H9 (cell line): ENCODE measurements at regions not wholly inside any gene's neighbourhood (a gene's known extent, or its start where the extent isn't known, plus 50 kb on each side); places are given as distances from the start of the nearest gene placed in this dataset.

Experiments used
- DNase-seq: peaks from one replicate; pipeline ENCODE4 v3.0.0-alpha.2; 2017
- H2AFZ ChIP-seq: one replicate; pipeline ENCODE4 v1.6.1; 2013; ENCODE audit warnings: mild to moderate bottlenecking, low read length, control low read depth, moderate library complexity
- H2AK5ac ChIP-seq: 2 replicates; pipeline ENCODE4 v1.6.1; 2013; ENCODE audit warnings: low read length, control low read depth, mixed read lengths; ENCODE audit not compliant: insufficient read length
- H2BK120ac ChIP-seq: one replicate; pipeline ENCODE4 v1.6.1; 2013; ENCODE audit warnings: low read depth, mild to moderate bottlenecking, low read length, control low read depth, inconsistent platforms; ENCODE audit not compliant: poor library complexity, severe bottlenecking
- H2BK12ac ChIP-seq: 2 replicates; pipeline ENCODE4 v1.6.1; 2013; ENCODE audit warnings: low read length, control low read depth, mixed read lengths, low read depth; ENCODE audit not compliant: insufficient read length
- H2BK15ac ChIP-seq: 2 replicates; pipeline ENCODE4 v1.6.1; 2013; ENCODE audit warnings: low read depth, low read length, control low read depth
- H2BK20ac ChIP-seq: one replicate; pipeline ENCODE4 v1.6.1; 2013; ENCODE audit warnings: low read depth, mild to moderate bottlenecking, low read length, control low read depth, inconsistent platforms; ENCODE audit not compliant: poor library complexity, severe bottlenecking
- H2BK5ac ChIP-seq: 2 replicates; pipeline ENCODE4 v1.6.1; 2013; ENCODE audit warnings: low read length, control low read depth, mixed read lengths; ENCODE audit not compliant: insufficient read length
- H3K14ac ChIP-seq: 2 replicates; pipeline ENCODE4 v1.6.1; 2013; ENCODE audit warnings: low read length, control low read depth; ENCODE audit not compliant: insufficient read depth
- H3K18ac ChIP-seq: 2 replicates; pipeline ENCODE4 v1.6.1; 2013; ENCODE audit warnings: low read depth, mild to moderate bottlenecking, mixed read lengths, low read length, control low read depth; ENCODE audit not compliant: insufficient read length
- H3K23ac ChIP-seq: 2 replicates; pipeline ENCODE4 v1.6.1; 2013; ENCODE audit warnings: low read length, control low read depth, mixed read lengths, low read depth; ENCODE audit not compliant: insufficient read length
- H3K23me2 ChIP-seq: 2 replicates; pipeline ENCODE4 v1.6.1; 2013; ENCODE audit warnings: low read depth, mild to moderate bottlenecking, mixed read lengths, low read length, control low read depth; ENCODE audit not compliant: insufficient read length, poor library complexity, severe bottlenecking
- H3K27ac ChIP-seq: 2 replicates; pipeline ENCODE4 v1.5.1; 2013; ENCODE audit warnings: low read length, control low read depth, mixed read lengths, low read depth; ENCODE audit not compliant: insufficient read length
- H3K27me3 ChIP-seq: 2 replicates; pipeline ENCODE4 v1.6.1; 2013; ENCODE audit warnings: low read length, control low read depth, inconsistent platforms; ENCODE audit not compliant: insufficient read depth
- H3K4ac ChIP-seq: 2 replicates; pipeline ENCODE4 v1.6.1; 2013; ENCODE audit warnings: low read depth, mild to moderate bottlenecking, control low read depth, inconsistent platforms, low read length, moderate library complexity
- H3K4me1 ChIP-seq: 2 replicates; pipeline ENCODE4 v1.6.1; 2013; ENCODE audit warnings: low read length, control low read depth, inconsistent platforms; ENCODE audit not compliant: insufficient read depth
- H3K4me2 ChIP-seq: 2 replicates; pipeline ENCODE4 v1.6.1; 2013; ENCODE audit warnings: low read length, control low read depth, mixed read lengths; ENCODE audit not compliant: insufficient read length, insufficient read depth
- H3K56ac ChIP-seq: 2 replicates; pipeline ENCODE4 v1.6.1; 2013; ENCODE audit warnings: low read depth, mild to moderate bottlenecking, mixed read lengths, low read length, control low read depth; ENCODE audit not compliant: insufficient read length
- H3K79me1 ChIP-seq: 2 replicates; pipeline ENCODE4 v1.6.1; 2013; ENCODE audit warnings: low read depth, mild to moderate bottlenecking, moderate library complexity, low read length, control low read depth, inconsistent platforms; ENCODE audit not compliant: insufficient read depth, poor library complexity, severe bottlenecking
- H3K79me2 ChIP-seq: 2 replicates; pipeline ENCODE4 v1.6.1; 2013; ENCODE audit warnings: low read length, control low read depth, inconsistent platforms; ENCODE audit not compliant: insufficient read depth
- H3K9ac ChIP-seq: 2 replicates; pipeline ENCODE4 v1.6.1; 2013; ENCODE audit warnings: low read length, control low read depth, mixed read lengths; ENCODE audit not compliant: insufficient read length; ENCODE audit errors: extremely low read depth
- H3K9me3 ChIP-seq: one replicate; pipeline ENCODE4 v1.6.1; 2013; ENCODE audit warnings: low read depth, low read length, inconsistent platforms; ENCODE audit not compliant: control insufficient read depth
- H3T11ph ChIP-seq: one replicate; pipeline ENCODE4 v1.6.1; 2013; ENCODE audit warnings: mild to moderate bottlenecking, low read length, control low read depth, inconsistent platforms
- H4K20me1 ChIP-seq: one replicate; pipeline ENCODE4 v1.6.1; 2013; ENCODE audit not compliant: control insufficient read depth, insufficient read length, insufficient read depth
- H4K5ac ChIP-seq: 2 replicates; pipeline ENCODE4 v1.6.1; 2013; ENCODE audit warnings: low read depth, mild to moderate bottlenecking, mixed read lengths, low read length, control low read depth; ENCODE audit not compliant: insufficient read length
- H4K8ac ChIP-seq: replicated peaks from 2 replicates; pipeline ENCODE4 v1.6.1; 2013; ENCODE audit warnings: low read length, control low read depth, mixed read lengths, low read depth; ENCODE audit not compliant: insufficient read length
- H4K91ac ChIP-seq: 2 replicates; pipeline ENCODE4 v1.6.1; 2013; ENCODE audit warnings: low read depth, mild to moderate bottlenecking, moderate library complexity, mixed read lengths, low read length, control low read depth; ENCODE audit not compliant: insufficient read length
- H3K27ac Mint-ChIP-seq, 3 experiments: 2 replicates in 2 of 3; 3 replicates in 1 of 3; pipeline ENCODE4 v1.8.0; 2020 to 2021; ENCODE audit warnings: mixed read lengths in 3 of 3, mild to moderate bottlenecking in 1 of 3, moderate library complexity in 1 of 3
- H3K27me3 Mint-ChIP-seq: 2 replicates; pipeline ENCODE4 v1.8.0; 2021; ENCODE audit warnings: low read depth, mild to moderate bottlenecking, moderate library complexity, mixed read lengths
- H3K36me3 Mint-ChIP-seq, 3 experiments: 2 replicates in 2 of 3; 3 replicates in 1 of 3; pipeline ENCODE4 v1.8.0; 2020 to 2021; ENCODE audit warnings: low read depth in 3 of 3, mixed read lengths in 3 of 3; ENCODE audit not compliant: insufficient read depth in 1 of 3
- H3K4me1 Mint-ChIP-seq, 2 experiments: 2 replicates each; pipeline ENCODE4 v1.8.0; 2020; ENCODE audit warnings: mixed read lengths in 2 of 2
- H3K4me3 Mint-ChIP-seq, 2 experiments: 2 replicates in 1 of 2; 3 replicates in 1 of 2; pipeline ENCODE4 v1.8.0; 2020 to 2021; ENCODE audit warnings: mild to moderate bottlenecking in 2 of 2, mixed read lengths in 2 of 2, moderate library complexity in 1 of 2
- H3K9me3 Mint-ChIP-seq, 2 experiments: 2 replicates in 1 of 2; 3 replicates in 1 of 2; pipeline ENCODE4 v1.8.0; 2020; ENCODE audit warnings: mild to moderate bottlenecking in 2 of 2, mixed read lengths in 2 of 2, moderate library complexity in 1 of 2
- CTCF ChIP-seq: fragments of 200-600 bp; sonication (generic); conservative IDR thresholded peaks from 3 replicates; pipeline ENCODE4 v1.8.0; 2021; ENCODE audit warnings: antibody characterized with exemption, mild to moderate bottlenecking
- WGBS: extraction: QIAGEN DNeasy Blood & Tissue Kit; methylation state at CpG from one replicate; pipeline ENCODE4 v1.1.7; 2013; ENCODE audit warnings: missing lambda C conversion rate, low lambda C conversion rate, mixed read lengths; ENCODE audit not compliant: insufficient read length; ENCODE audit errors: extremely low coverage; 5-methylcytosine and 5-hydroxymethylcytosine counted together

GRCh38 chr7:25307624-25308023, 79.3 kb upstream of the NPVF start:
- Histone ChIP-seq H3K9me3 (no peaks in the 10 kb centered on the region), H3K4me1 (peaks cover 3% of the 10 kb centered on the region; the same call in 1 of the 2 replicates), H3K4me2 (no peak overlapping the region), H3K18ac (no peak overlapping the region), H3K79me2 (no peaks in the 10 kb centered on the region), H2BK120ac (no peak overlapping the region), H2BK20ac (no peak overlapping the region), H4K8ac (no peak overlapping the region), H3K14ac (no peak overlapping the region), H3K27me3 (no peaks in the 10 kb centered on the region), H3T11ph (no peak overlapping the region), H3K4ac (no peak overlapping the region), H2BK12ac (no peak overlapping the region), H4K91ac (no peak overlapping the region), H4K20me1 (no peaks in the 10 kb centered on the region), H3K23ac (no peak overlapping the region), H3K27ac (no peak overlapping the region), H3K23me2 (no peaks in the 10 kb centered on the region), H3K9ac (no peak overlapping the region), H3K79me1 (no peaks in the 10 kb centered on the region), H2BK5ac (no peak overlapping the region), H2AFZ (no peak overlapping the region), H3K56ac (no peak overlapping the region), H2BK15ac (no peak overlapping the region), H4K5ac (no peak overlapping the region), H2AK5ac (no peak overlapping the region)
- WGBS = no CpG with 5 or more reads among the region's 1 CpG
- H3K27me3 Mint-ChIP-seq = no peaks in the 10 kb centered on the region
- peaks cover 20 to 23% of the 10 kb centered on the region in 2 experiments for H3K4me1 Mint-ChIP-seq
- no peak for DNase-seq
- no peak for TF ChIP-seq CTCF
- H3K36me3 Mint-ChIP-seq = no peaks in the 10 kb centered on the region
- no peak overlapping the region for H3K27ac Mint-ChIP-seq
- no peak overlapping the region for H3K4me3 Mint-ChIP-seq
- no peaks in the 10 kb centered on the region for H3K9me3 Mint-ChIP-seq
